ENCODE measurements at regions not wholly inside any gene's neighbourhood (a gene's known extent, or its start where the extent isn't known, plus 50 kb on each side); places are given as distances from the start of the nearest gene placed in this dataset.

DNA sequence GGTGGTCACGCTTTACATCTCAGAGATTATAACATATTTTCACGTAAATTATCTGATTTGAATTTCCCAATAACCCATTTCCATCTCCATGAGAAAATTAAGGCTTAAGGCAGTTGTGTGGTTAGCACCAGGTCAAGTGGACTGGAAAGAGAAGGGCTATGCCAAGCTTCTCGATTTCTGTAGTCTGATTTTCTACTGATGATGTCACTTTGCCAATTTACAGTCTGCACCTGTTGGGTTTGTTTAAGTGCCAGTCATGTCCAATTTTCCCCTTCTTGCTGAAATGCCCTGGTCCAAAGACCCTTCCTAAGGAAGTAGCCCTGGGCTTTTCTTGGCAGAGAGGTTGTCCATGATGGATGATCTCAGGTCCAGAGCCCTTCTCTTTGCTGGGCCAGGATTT, 562.3 kb upstream of the BTBD3 start:
- TF ChIP-seq, protein P1, sequence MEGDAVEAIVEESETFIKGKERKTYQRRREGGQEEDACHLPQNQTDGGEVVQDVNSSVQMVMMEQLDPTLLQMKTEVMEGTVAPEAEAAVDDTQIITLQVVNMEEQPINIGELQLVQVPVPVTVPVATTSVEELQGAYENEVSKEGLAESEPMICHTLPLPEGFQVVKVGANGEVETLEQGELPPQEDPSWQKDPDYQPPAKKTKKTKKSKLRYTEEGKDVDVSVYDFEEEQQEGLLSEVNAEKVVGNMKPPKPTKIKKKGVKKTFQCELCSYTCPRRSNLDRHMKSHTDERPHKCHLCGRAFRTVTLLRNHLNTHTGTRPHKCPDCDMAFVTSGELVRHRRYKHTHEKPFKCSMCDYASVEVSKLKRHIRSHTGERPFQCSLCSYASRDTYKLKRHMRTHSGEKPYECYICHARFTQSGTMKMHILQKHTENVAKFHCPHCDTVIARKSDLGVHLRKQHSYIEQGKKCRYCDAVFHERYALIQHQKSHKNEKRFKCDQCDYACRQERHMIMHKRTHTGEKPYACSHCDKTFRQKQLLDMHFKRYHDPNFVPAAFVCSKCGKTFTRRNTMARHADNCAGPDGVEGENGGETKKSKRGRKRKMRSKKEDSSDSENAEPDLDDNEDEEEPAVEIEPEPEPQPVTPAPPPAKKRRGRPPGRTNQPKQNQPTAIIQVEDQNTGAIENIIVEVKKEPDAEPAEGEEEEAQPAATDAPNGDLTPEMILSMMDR (conservative IDR thresholded peaks at IDR 0.05; ENCODE audit: low read depth, low read length), result no peak
- DNase-seq (ENCODE audit: low read depth), result no peak
- H3K4me3 ChIP-seq (ENCODE audit: low read length), result no peak overlapping the region

DNA sequence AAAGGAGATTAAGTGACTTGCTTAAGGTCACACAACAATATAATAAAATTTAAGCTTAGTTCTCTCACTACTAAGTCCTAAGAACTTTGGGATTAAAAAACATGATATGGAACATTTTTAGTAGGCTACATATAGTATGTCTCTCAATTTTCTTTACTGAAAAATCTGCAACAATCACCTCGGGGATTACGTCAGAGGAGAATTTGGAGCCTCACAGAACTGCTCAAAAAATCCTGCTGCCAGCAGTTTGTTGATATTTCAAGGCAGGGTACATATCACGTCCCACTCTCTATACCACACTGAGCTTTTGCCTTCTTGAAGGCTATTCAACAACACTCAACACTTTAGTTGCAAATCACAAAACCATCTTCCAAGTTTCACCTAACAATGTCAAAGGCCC, 561.6 kb upstream of the BTBD3 start:
- DNase-seq (ENCODE audit: low read depth), result no peak
- H3K4me3 ChIP-seq (ENCODE audit: low read length), result no peak overlapping the region
- TF ChIP-seq, protein P1 (conservative IDR thresholded peaks at IDR 0.05; ENCODE audit: low read depth, low read length), result no peak

DNA sequence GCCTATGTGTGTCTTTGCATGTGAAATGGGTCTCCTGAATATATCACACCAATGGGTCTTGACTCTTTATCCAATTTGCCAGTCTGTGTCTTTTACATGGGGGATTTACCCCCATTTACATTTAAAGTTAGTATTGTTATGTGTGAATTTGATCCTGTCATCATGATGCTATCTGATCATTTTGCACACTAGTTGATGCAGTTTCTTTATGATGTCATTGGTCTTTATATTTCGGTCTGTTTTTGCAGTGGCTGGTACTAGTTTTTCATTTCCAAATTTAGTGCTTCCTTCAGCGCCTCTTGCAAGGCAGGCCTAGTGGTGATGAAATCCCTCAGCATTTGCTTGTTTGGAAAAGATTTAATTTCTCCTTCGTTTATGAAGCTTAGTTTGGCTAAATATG, 555.2 kb upstream of the BTBD3 start:
- H3K4me3 ChIP-seq (ENCODE audit: low read length), result no peak overlapping the region
- TF ChIP-seq, protein P1 (conservative IDR thresholded peaks at IDR 0.05; ENCODE audit: low read depth, low read length), result no peak
- DNase-seq (ENCODE audit: low read depth), result no peak

DNA sequence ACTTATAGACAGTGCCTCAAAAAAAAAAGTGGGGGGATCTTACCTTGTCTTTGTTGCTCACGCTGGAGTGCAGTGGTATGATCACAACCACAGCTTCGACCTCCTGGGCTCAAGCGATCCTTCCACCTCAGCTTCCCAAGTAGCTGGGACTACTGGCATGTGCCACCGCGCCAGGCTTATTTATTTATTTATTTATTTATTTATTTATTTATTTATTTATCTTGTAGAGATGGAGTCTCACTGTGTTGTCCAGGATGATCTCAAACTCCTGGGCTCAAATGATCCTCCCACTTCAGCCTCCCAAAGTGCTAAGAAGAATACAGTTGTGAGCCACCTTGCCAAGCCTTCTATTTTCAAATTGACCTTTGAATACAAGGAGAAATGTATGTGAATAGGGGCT, 553.0 kb upstream of the BTBD3 start:
- H3K4me3 ChIP-seq (ENCODE audit: low read length), result no peak overlapping the region
- DNase-seq (ENCODE audit: low read depth), result no peak
- TF ChIP-seq, protein P1 (conservative IDR thresholded peaks at IDR 0.05; ENCODE audit: low read depth, low read length), result no peak

DNA sequence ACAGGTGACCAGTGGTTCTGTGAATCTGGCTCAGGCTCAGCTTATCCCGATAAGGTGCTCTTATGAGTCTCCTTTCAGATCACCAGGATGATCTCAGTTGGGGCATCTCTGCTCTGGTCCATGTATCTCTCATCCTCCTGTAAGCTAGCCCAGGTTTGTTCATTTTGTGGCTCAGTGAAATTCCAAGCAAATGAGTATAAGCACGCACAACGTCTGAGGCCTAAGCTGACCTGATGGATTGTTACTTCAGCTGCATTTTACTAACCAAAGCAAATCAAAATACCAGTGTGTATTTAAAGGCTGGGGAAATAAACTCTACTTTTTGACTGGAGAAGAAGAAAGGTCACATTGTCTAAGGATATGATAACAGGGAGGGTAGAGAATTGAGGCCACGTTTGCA, 551.0 kb upstream of the BTBD3 start:
- H3K4me3 ChIP-seq (ENCODE audit: low read length), result no peak overlapping the region
- TF ChIP-seq, protein P1 (conservative IDR thresholded peaks at IDR 0.05; ENCODE audit: low read depth, low read length), result no peak
- DNase-seq (ENCODE audit: low read depth), result no peak

DNA sequence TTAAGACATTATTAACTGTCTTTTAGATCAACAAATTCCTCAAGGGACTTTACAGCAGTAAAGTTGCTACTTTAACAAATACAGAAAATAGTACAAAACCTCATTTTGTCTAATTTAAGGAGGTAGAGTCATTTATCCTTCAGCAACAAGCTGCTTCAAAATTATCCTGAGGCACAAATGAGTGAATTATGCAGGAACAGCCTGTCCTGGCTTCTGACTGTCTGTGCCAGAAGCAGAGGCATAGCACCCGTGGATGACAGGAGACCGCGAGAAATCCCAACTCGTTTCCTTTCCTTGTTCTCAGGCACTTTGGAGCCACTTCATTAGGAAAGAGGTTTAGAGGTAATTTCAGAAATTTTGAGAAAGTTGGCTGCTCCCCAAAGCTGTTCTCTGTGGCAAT, 549.2 kb upstream of the BTBD3 start:
- no peak overlapping the region for H3K4me3 ChIP-seq (ENCODE audit: low read length)
- TF ChIP-seq, protein P1 (conservative IDR thresholded peaks at IDR 0.05; ENCODE audit: low read depth, low read length), result no peak
- DNase-seq (ENCODE audit: low read depth), result no peak

DNA sequence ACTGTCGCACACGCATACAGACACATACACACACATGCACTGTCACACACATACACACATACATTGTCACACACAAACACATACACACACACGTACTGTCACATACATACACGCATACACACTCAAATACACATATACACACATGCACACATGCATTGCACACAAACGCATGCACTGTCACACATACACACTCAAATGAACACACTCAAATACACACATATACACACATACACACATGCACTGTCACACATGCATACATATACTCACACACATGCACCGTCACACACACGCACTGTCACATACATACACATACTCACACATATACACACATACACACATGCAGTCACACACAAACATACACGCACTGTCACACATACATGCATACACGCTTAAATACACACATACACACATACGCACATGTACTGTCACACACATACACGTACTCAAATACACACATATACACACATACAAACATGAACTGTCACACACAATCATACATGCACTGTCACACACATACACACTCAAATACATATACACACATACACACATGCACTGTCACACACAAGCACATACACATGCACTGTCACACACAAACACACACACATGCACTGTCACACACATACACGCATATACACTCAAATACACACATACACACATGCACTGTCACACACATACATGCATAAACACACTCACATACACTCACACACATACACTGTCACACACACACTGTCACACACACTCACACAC, 548.6 kb upstream of the BTBD3 start:
- DNase-seq (ENCODE audit: low read depth), result no peak
- TF ChIP-seq, protein P1 (conservative IDR thresholded peaks at IDR 0.05; ENCODE audit: low read depth, low read length), result no peak
- H3K4me3 ChIP-seq (ENCODE audit: low read length), result no peak overlapping the region
